H1 (cell line): ENCODE measurements at regions not wholly inside any gene's neighbourhood (a gene's known extent, or its start where the extent isn't known, plus 50 kb on each side); places are given as distances from the start of the nearest gene placed in this dataset.
A peak's percentile ranks its signal among the peaks of the same experiment; 100 is the strongest.

ENCODE experiments used
- CTCF ChIA-PET: fragments of 300-600 bp; sonication (Branson Sonifier 250); formaldehyde crosslinking; loops from one replicate; lab custom pipeline; 2021; ENCODE audit not compliant: partially characterized antibody; lab: Charles Lee
- POLR2A ChIA-PET: fragments of 300-600 bp; sonication (Branson Sonifier 250); formaldehyde crosslinking; loops from one replicate; lab custom pipeline; 2021; ENCODE audit warnings: inconsistent platforms; ENCODE audit not compliant: partially characterized antibody; lab: Charles Lee
- DNase-seq, 2 experiments: peaks; one replicate each; pipeline versions ENCODE4 v3.0.0 to v3.0.0-alpha.2; 2010 to 2022; ENCODE audit warnings: low spot score in 2 of 2, low read depth in 1 of 2, mixed read lengths in 1 of 2
- FAIRE-seq: peaks from 2 replicates; lab custom pipeline; 2011; peaks lifted over from hg19 to GRCh38; lab: Jason Lieb, UNC
- H2AFZ ChIP-seq: 2 replicates; pipeline ENCODE4 v1.8.1; 2012; ENCODE audit warnings: low read length, inconsistent platforms
- H2AK5ac ChIP-seq: 2 replicates; pipeline ENCODE4 v1.6.1; 2013; ENCODE audit warnings: low read depth, low read length
- H2BK120ac ChIP-seq: replicated peaks from 2 replicates; pipeline ENCODE3; 2013; ENCODE audit warnings: low read depth, low read length, inconsistent platforms
- H2BK12ac ChIP-seq: 2 replicates; pipeline ENCODE4 v1.6.1; 2013; ENCODE audit warnings: low read depth, low read length
- H2BK15ac ChIP-seq: 2 replicates; pipeline ENCODE4 v1.6.1; 2013; ENCODE audit warnings: low read length
- H2BK20ac ChIP-seq: 2 replicates; pipeline ENCODE4 v1.6.1; 2013; ENCODE audit warnings: low read length
- H2BK5ac ChIP-seq: 2 replicates; pipeline ENCODE4 v1.6.1; 2013; ENCODE audit warnings: low read depth, low read length
- H3K14ac ChIP-seq: 2 replicates; pipeline ENCODE4 v1.6.1; 2013; ENCODE audit warnings: inconsistent platforms; ENCODE audit not compliant: insufficient read length
- H3K18ac ChIP-seq: 2 replicates; pipeline ENCODE4 v1.6.1; 2013; ENCODE audit warnings: low read length; ENCODE audit errors: extremely low read depth
- H3K23ac ChIP-seq: 2 replicates; pipeline ENCODE4 v1.6.1; 2013; ENCODE audit warnings: inconsistent platforms; ENCODE audit not compliant: insufficient read length
- H3K23me2 ChIP-seq: 2 replicates; pipeline ENCODE4 v1.6.1; 2013; ENCODE audit warnings: low read depth, low read length
- H3K27ac ChIP-seq: 2 replicates; pipeline ENCODE4 v1.6.1; 2011; ENCODE audit warnings: low read depth, low read length, inconsistent platforms
- H3K27me3 ChIP-seq, 4 experiments: replicated peaks in 1 of 4; 1 replicate in 1 of 4; 2 replicates in 3 of 4; pipeline versions ENCODE4 v1.6.1 to v1.8.1; 2011 to 2013; ENCODE audit warnings: low read length in 3 of 4, mild to moderate bottlenecking in 3 of 4, inconsistent platforms in 2 of 4, mixed read lengths in 2 of 4, moderate library complexity in 1 of 4; ENCODE audit not compliant: control insufficient read depth in 3 of 4, insufficient read depth in 3 of 4; ENCODE audit errors: extremely low read depth in 1 of 4
- H3K36me3 ChIP-seq, 4 experiments: 2 replicates each; pipeline versions ENCODE4 v1.6.1 to v1.8.1; 2011 to 2013; ENCODE audit warnings: mild to moderate bottlenecking in 4 of 4, low read length in 3 of 4, moderate library complexity in 2 of 4, control low read depth in 1 of 4, inconsistent platforms in 1 of 4; ENCODE audit not compliant: insufficient read depth in 4 of 4, control insufficient read depth in 2 of 4
- H3K4ac ChIP-seq: replicated peaks from 2 replicates; pipeline ENCODE3; 2013; ENCODE audit warnings: low read length, low read depth, mixed read lengths, inconsistent platforms; ENCODE audit not compliant: insufficient read length
- H3K4me1 ChIP-seq, 4 experiments: replicated peaks in 1 of 4; 1 replicate in 1 of 4; 2 replicates in 3 of 4; pipeline versions ENCODE4 v1.6.1 to v1.8.1; 2011 to 2013; ENCODE audit warnings: low read length in 3 of 4, inconsistent platforms in 2 of 4, mixed read lengths in 1 of 4; ENCODE audit not compliant: insufficient read depth in 4 of 4, control insufficient read depth in 3 of 4
- H3K4me2 ChIP-seq, 2 experiments: 2 replicates each; pipeline versions ENCODE4 v1.6.1 to v1.8.1; 2011 to 2013; ENCODE audit warnings: low read depth in 2 of 2, low read length in 2 of 2, control low read depth in 1 of 2, inconsistent platforms in 1 of 2, mild to moderate bottlenecking in 1 of 2; ENCODE audit not compliant: insufficient read depth in 1 of 2
- H3K4me3 ChIP-seq, 4 experiments: fragments of 200-600, 300-600 bp in 1 of 4; sonication (generic), shearing (Covaris generic), sonication (Bioruptor Twin) in 1 of 4; 2 replicates each; pipeline versions ENCODE4 v1.5.1 to v1.8.1; 2011 to 2016; ENCODE audit warnings: low read length in 4 of 4, low read depth in 3 of 4, control low read depth in 2 of 4, inconsistent platforms in 2 of 4, mild to moderate bottlenecking in 2 of 4, mixed read lengths in 1 of 4, moderate library complexity in 1 of 4; ENCODE audit not compliant: insufficient read depth in 2 of 4; ENCODE audit errors: extremely low read depth in 1 of 4
- H3K56ac ChIP-seq: replicated peaks from 2 replicates; pipeline ENCODE3; 2013; ENCODE audit warnings: low read depth, mild to moderate bottlenecking, mixed read lengths, low read length, inconsistent platforms; ENCODE audit not compliant: insufficient read length
- H3K79me1 ChIP-seq: 2 replicates; pipeline ENCODE4 v1.6.1; 2013; ENCODE audit warnings: low read depth, low read length, control low read depth
- H3K79me2 ChIP-seq, 2 experiments: 2 replicates each; pipeline versions ENCODE4 v1.6.1 to v1.8.1; 2012 to 2013; ENCODE audit warnings: low read length in 2 of 2, mild to moderate bottlenecking in 2 of 2, inconsistent platforms in 1 of 2; ENCODE audit not compliant: insufficient read depth in 2 of 2, control insufficient read depth in 1 of 2
- H3K9ac ChIP-seq, 4 experiments: replicated peaks in 1 of 4; 1 replicate in 1 of 4; 2 replicates in 3 of 4; pipeline versions ENCODE4 v1.6.1 to v1.8.1; 2011 to 2013; ENCODE audit warnings: low read depth in 3 of 4, low read length in 3 of 4, control low read depth in 2 of 4, mild to moderate bottlenecking in 2 of 4, moderate library complexity in 2 of 4, inconsistent platforms in 1 of 4; ENCODE audit errors: extremely low read depth in 1 of 4
- H3K9me3 ChIP-seq, 2 experiments: 2 replicates each; pipeline versions ENCODE4 v1.6.1 to v1.8.1; 2012 to 2013; ENCODE audit warnings: mild to moderate bottlenecking in 2 of 2, moderate library complexity in 2 of 2, control low read depth in 1 of 2, inconsistent platforms in 1 of 2, low read depth in 1 of 2, low read length in 1 of 2, mixed read lengths in 1 of 2; ENCODE audit not compliant: insufficient read depth in 2 of 2
- H4K20me1 ChIP-seq, 2 experiments: replicated peaks in 1 of 2; 2 replicates each; pipeline versions ENCODE3 to v1.8.1; 2011 to 2013; ENCODE audit warnings: inconsistent platforms in 2 of 2, low read length in 2 of 2, mild to moderate bottlenecking in 1 of 2; ENCODE audit not compliant: insufficient read depth in 2 of 2, control insufficient read depth in 1 of 2
- H4K5ac ChIP-seq: 2 replicates; pipeline ENCODE4 v1.6.1; 2013; ENCODE audit warnings: low read length, low read depth, mixed read lengths, inconsistent platforms; ENCODE audit not compliant: insufficient read length
- H4K8ac ChIP-seq: 2 replicates; pipeline ENCODE4 v1.8.0; 2013; ENCODE audit warnings: mild to moderate bottlenecking, moderate library complexity, low read length, inconsistent platforms; ENCODE audit not compliant: insufficient read depth; ENCODE audit errors: extremely low read depth
- H4K91ac ChIP-seq: replicated peaks from 2 replicates; pipeline ENCODE3; 2013; ENCODE audit warnings: low read length, mixed read lengths, inconsistent platforms; ENCODE audit not compliant: insufficient read length
- CHD2 ChIP-seq: IDR thresholded peaks from 2 replicates; pipeline ENCODE4 v1.6.1; 2012; ENCODE audit warnings: low read length, improper control_type of control experiment
- EZH2 ChIP-seq: fragments of 200-600 bp; sonication (generic); IDR thresholded peaks from 2 replicates; pipeline ENCODE4 v1.7.1; 2012; ENCODE audit warnings: low read depth, mild to moderate bottlenecking, moderate library complexity, low read length, inconsistent platforms; ENCODE audit not compliant: severe bottlenecking
- HDAC2 ChIP-seq, 2 experiments: fragments of 300-600 bp in 1 of 2; sonication (generic) in 1 of 2; IDR thresholded peaks; 2 replicates each; pipeline ENCODE4 v1.6.1; 2011 to 2012; ENCODE audit warnings: low read depth in 2 of 2, low read length in 2 of 2, mild to moderate bottlenecking in 2 of 2, moderate library complexity in 2 of 2, borderline replicate concordance in 1 of 2, inconsistent platforms in 1 of 2
- RAD21 ChIP-seq, 2 experiments: IDR thresholded peaks in 1 of 2; conservative IDR thresholded peaks in 1 of 2; 2 replicates each; pipeline ENCODE4 v1.6.1; 2011; ENCODE audit warnings: low read depth in 2 of 2, low read length in 2 of 2, improper control_type of control experiment in 1 of 2, inconsistent platforms in 1 of 2, mild to moderate bottlenecking in 1 of 2, moderate library complexity in 1 of 2
- RNF2 ChIP-seq: fragments of 200-900, 300-1000 bp; sonication (generic); IDR thresholded peaks from 2 replicates; pipeline ENCODE4 v1.7.1; 2016; ENCODE audit warnings: borderline replicate concordance, low read depth, mild to moderate bottlenecking, antibody characterized with exemption, low read length; ENCODE audit not compliant: poor library complexity, severe bottlenecking; ENCODE audit errors: missing control alignments
- SIN3A ChIP-seq, 2 experiments: IDR thresholded peaks in 1 of 2; conservative IDR thresholded peaks in 1 of 2; 2 replicates each; pipeline ENCODE4 v1.6.1; 2011 to 2012; ENCODE audit warnings: low read length in 2 of 2, improper control_type of control experiment in 1 of 2, low read depth in 1 of 2, mild to moderate bottlenecking in 1 of 2
- SRF ChIP-seq: IDR thresholded peaks from 2 replicates; pipeline ENCODE4 v1.6.1; 2011; ENCODE audit warnings: mild to moderate bottlenecking, low read depth, low read length, moderate library complexity
- TEAD4 ChIP-seq: IDR thresholded peaks from 2 replicates; pipeline ENCODE4 v1.6.1; 2012; ENCODE audit warnings: low read depth, low read length, inconsistent platforms, mixed read lengths
- WGBS, 2 experiments: shearing (Covaris generic) in 1 of 2; methylation state at CpG; one replicate each; pipeline versions ENCODE4 v1.1.6 to v1.1.7; 2013 to 2015; ENCODE audit warnings: low lambda C conversion rate in 2 of 2, mixed read lengths in 2 of 2, inconsistent platforms in 1 of 2, low coverage in 1 of 2, missing lambda C conversion rate in 1 of 2; ENCODE audit not compliant: insufficient replicate concordance in 2 of 2, insufficient coverage in 1 of 2, insufficient read length in 1 of 2; ENCODE audit errors: extremely low coverage in 1 of 2, missing lambda C conversion rate in 1 of 2; 5-methylcytosine and 5-hydroxymethylcytosine counted together
- TF ChIP-seq, protein P1 (sequence below): IDR thresholded peaks from 2 replicates; pipeline ENCODE4 v1.6.1; 2012; ENCODE audit warnings: inconsistent platforms
- TF ChIP-seq, protein P2 (sequence below): IDR thresholded peaks from 2 replicates; pipeline ENCODE4 v1.6.1; 2012; ENCODE audit warnings: inconsistent platforms

DNA sequence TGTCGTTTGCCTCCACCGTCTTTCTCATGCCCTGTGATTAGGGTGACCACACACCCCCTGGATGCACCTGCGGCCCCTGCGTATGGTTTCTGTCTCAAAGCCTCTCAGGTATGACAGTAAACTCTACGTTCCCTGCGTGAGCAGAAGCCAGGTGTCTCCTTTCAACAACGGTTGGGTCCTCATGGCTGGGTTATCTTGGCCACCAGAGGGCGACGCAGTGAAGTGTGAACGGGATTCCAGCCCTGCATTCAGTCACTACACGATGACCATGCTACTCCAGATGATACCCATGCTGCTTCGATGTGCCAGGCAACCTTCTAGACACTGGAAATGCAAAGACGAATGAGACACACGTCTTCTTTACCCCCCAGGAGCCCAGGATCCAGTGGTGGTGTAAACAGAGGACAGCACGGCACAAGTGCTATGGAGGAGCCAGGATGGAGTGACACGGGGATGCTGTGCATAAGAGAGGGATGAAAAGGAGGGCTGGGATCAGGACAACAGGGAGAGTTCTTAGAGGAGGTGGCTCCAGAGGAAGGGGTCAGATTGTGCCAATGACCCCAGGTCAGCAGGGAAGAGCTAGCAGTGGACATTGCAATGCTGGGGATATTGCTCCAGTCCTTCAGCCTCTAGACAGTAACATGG, 228.1 kb upstream of the PFKP start:
- Histone ChIP-seq H2BK20ac (no peak overlapping the region), H3K79me1 (no peaks in the 10 kb centered on the region), H2BK15ac (no peak overlapping the region), H3K9ac (no peak overlapping the region), H3K18ac (no peak overlapping the region), H3K4ac (no peak overlapping the region), H3K14ac (no peak overlapping the region), H4K8ac (no peak overlapping the region), H4K91ac (no peak overlapping the region), H4K5ac (no peak overlapping the region), H3K23ac (no peak overlapping the region), H2BK12ac (no peak overlapping the region), H2BK5ac (no peak overlapping the region), H3K27ac (no peak overlapping the region), H4K20me1 (no peaks in the 10 kb centered on the region), H3K23me2 (no peaks in the 10 kb centered on the region; the same call in 1 of the 2 replicates), H3K56ac (no peak overlapping the region), H3K9me3 (no peaks in the 10 kb centered on the region), H3K4me1 (peaks cover 0 to 3% (median 0%) of the 10 kb centered on the region in 4 experiments; a peak in 1 of 7 replicates), H3K36me3 (no peaks in the 10 kb centered on the region), H3K4me2 (no peak overlapping the region), H3K27me3 (peaks cover 0 to 5% (median 2%) of the 10 kb centered on the region in 4 experiments; a peak in 2 of 7 replicates), H2BK120ac (no peak overlapping the region), H3K79me2 (no peaks in the 10 kb centered on the region), H3K4me3 (no peak overlapping the region), H2AFZ (no peak overlapping the region), H2AK5ac (no peak overlapping the region)
- WGBS, 2 experiments, result 55% methylated on average over 16 of the region's 16 CpGs; no CpG with 5 or more reads in 1 of the 2 experiments
- FAIRE-seq (peak; percentile 84), DNase-seq (peak; percentile 19 to 85)
- POLR2A ChIA-PET, result no interaction called here
- CTCF ChIA-PET, result interaction anchor here (0.6 to 2.3 kb wide), 25 partner anchors 9 to 561 kb away, joined by 3 to 16 read pairs (median 3); no protein-coding TSS in a partner anchor
- peak; percentile 85 for TF ChIP-seq TEAD4
- 0 out of 4 replicates have a peak, but pooled peaks of 1 of the 2 experiments have one; percentile 43 for TF ChIP-seq HDAC2 (IDR thresholded peaks at IDR 0.05; ENCODE audit: borderline replicate concordance in 1 of 2, low read depth in 2 of 2, low read length in 2 of 2)
- no peak for TF ChIP-seq RNF2
- TF ChIP-seq, protein P1, sequence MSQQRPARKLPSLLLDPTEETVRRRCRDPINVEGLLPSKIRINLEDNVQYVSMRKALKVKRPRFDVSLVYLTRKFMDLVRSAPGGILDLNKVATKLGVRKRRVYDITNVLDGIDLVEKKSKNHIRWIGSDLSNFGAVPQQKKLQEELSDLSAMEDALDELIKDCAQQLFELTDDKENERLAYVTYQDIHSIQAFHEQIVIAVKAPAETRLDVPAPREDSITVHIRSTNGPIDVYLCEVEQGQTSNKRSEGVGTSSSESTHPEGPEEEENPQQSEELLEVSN, result peak; percentile 93
- no peak for TF ChIP-seq EZH2
- TF ChIP-seq SIN3A (conservative IDR thresholded peaks at IDR 0.05 in 1 of 2, IDR thresholded peaks at IDR 0.05 in 1 of 2; ENCODE audit: low read depth in 1 of 2, low read length in 2 of 2), result no peak
- no peak for TF ChIP-seq SRF
- peak; percentile 79 to 87 for TF ChIP-seq RAD21 (IDR thresholded peaks at IDR 0.05 in 1 of 2, conservative IDR thresholded peaks at IDR 0.05 in 1 of 2; ENCODE audit: low read depth in 2 of 2, low read length in 2 of 2)
- TF ChIP-seq, protein P2, sequence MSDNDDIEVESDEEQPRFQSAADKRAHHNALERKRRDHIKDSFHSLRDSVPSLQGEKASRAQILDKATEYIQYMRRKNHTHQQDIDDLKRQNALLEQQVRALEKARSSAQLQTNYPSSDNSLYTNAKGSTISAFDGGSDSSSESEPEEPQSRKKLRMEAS, result peak; percentile 94
- TF ChIP-seq CHD2, result no peak
